ENCODE measurements at regions not wholly inside any gene's neighbourhood (a gene's known extent, or its start where the extent isn't known, plus 50 kb on each side); places are given as distances from the start of the nearest gene placed in this dataset.
"Not testable (repeated sequence)": the region's sequence is repeated elsewhere in the genome, so short reads cannot be mapped to it uniquely, and the experiment has no call there.

DNA sequence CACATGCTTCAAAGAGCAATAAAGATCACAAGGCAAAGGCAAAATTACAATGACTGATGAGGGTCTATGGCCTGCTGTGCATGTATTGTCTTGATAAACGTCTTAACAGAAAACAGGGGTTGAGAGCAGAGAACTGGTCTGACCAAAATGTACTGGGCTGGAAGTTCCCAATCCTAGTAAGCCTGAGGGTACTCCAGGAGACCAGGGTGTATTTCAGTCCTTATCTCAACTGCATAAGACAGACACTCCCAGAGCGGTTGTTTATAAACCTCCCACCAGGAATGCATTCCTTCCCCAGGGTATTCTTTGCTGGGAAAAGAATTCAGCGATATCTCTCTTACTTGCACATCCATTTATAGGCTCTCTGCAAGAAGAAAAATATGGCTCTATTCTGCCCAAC, 521.8 kb upstream of the GNPDA2 start:
- not testable (repeated sequence) for DNase-seq (ENCODE audit: low read depth)

DNA sequence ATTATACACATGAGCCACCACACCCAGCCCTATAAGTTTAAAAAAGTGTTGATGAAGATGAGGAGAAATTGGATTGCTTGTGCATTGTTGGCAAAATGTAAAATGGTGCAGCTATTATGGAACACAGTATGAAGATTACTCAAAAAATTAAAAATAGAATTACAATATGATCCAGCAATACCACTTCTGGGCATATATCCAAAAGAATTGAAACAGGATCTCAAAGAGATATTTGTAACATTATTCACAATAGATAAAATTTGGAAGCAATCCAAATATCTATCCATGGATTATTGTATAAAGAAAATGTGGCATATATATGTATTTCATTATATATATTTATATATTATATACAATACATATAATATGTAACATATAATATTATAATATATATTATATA, 515.6 kb upstream of the GNPDA2 start:
- no peak for DNase-seq (ENCODE audit: low read depth)

DNA sequence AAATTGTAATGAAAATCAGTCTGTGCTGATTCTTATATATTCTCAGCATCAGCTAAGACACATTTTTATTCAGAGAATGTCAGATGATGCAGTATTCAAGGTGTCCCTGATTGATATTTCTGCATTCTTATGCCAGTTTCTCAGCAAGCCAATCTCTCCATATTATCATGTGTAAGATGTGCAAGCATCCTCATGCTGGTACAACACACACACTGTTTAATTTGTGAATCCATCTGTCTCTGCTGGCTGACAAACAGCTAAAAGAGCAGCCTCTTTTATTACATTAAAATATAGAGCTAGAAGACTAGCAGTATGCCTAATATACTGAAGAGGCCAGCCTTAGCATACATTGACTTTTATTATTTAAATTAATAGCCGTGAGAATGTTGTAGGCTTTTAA, 502.9 kb upstream of the GNPDA2 start:
- DNase-seq (ENCODE audit: low read depth): no peak

DNA sequence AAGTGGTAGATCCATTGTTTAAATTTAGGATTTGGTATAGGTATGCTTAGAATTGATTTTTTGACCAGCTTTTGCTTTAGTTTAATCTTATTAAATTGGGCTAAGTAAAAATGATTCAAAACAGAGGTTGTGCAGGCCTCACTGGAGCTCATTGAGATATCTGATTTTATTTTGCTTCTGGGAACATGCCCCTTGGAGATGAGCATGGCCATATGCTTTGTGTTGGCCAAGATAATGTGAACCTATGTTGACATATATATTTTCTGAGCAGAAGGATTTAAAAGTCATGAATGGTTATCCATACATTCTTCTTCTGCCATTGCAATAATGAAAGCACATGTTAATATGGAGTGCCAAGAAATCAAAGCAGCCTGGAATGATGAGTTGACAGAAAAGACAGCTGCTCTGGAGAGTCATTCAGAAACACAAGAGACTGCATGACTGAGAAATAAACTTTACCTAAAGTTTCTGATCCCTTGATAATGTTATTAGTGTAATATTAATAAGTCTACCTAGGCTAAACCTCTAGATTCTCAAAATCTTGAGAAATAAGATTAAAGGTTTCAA, 489.7 kb upstream of the GNPDA2 start:
- DNase-seq (ENCODE audit: low read depth): no peak

DNA sequence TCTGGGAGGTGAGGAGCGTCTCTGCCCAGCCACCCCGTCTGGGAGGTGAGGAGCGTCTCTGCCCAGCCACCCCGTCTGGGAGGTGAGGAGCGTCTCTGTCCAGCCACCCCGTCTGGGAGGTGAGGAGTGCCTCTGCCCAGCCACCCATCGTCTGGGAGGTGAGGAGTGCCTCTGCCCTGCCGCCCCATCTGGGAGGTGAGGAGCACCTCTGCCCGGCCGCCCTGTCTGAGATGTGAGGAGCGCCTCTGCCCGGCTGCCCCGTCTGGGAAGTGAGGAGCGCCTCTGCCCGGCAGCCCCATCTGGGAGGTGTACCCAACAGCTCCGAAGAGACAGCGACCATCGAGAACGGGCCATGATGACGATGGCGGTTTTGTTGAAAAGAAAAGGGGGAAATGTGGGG, 482.1 kb upstream of the GNPDA2 start:
- DNase-seq (ENCODE audit: low read depth): not testable (repeated sequence)

DNA sequence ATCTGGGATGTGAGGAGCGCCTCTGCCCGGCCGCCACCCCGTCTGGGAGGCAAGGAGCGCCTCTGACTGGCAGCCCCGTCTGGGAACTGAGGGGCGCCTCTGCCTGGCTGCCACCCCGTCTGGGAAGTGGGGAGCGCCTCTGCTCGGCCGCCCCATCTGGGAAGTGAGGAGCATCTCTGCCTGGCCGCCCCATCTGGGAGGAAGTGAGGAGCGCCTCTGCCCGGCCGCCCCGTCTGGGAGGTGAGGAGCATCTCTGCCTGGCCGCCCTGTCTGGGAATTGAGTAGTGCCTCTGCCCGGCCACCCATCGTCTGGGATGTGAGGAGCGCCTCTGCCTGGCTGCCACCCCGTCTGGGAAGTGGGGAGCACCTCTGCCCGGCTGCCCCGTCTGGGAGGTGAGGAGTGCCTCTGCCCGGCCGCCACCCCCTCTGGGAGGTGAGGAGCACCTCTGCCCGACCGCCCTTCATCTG, 481.5 kb upstream of the GNPDA2 start:
- not testable (repeated sequence) for DNase-seq (ENCODE audit: low read depth)

DNA sequence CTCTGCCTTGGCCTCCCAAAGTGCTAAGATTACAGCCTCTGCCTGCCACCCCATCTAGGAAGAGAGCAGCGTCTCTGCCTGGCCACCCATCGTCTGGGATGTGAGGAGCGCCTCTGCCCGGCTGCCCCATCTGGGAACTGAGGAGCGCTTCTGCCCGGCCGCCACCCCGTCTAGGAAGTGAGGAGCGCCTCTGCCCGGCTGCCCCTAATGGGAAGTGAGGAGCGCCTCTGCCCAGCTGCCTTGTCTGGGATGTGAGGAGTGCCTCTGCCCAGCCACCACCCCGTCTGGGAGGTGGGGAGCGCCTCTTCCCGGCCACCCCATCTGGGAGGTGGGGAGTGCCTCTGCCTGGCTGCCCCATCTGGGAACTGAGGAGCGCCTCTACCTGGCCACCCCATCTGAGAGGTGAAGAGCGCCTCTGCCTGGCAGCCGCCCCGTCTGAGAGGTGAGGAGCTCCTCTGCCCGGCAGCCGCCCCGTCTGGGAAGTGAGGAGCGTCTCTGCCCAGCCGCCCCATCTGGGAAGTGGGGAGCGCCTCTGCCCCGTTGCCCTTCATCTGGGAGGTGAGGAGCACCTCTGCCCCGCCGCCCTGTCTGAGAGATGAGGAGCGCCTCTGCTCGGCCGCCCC, 481.0 kb upstream of the GNPDA2 start:
- not testable (repeated sequence) for DNase-seq (ENCODE audit: low read depth)

DNA sequence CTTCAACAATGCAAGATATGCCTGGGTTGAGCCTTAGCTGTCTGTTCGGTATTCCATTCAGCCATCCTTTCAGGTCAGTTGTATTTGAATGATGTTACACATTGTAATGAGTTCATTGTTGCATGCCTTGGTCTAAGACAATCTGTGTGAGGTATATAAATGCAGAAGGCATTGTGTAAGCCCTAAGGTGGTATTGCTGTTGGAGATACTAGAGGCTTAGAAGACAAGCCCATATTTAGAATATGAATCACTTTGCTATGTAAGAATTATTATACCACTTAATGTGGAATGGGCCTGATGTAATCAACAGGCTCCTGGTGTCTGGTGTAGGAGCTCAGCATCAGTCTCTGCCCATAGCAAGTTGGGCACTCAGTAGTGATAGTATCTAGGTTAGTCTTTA, 473.4 kb upstream of the GNPDA2 start:
- no peak for DNase-seq (ENCODE audit: low read depth)

DNA sequence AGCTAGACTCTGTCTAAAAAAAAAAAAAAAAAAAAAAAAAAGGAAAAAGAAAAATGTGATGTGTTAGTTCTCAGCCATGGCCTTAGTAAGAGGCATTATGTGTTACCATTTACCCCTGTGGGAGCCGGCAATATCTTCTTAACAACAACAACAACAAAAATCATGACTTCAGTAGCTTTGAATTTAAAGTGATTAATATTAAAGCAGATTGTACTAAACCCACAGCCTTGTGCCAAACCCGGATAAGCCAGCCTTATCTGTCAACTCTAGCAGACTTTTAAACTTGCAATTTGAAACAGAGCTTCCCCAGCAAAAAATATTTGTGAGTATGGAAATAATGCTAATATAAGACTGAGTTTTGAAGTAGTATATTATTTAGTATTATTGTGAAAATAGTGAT, 462.1 kb upstream of the GNPDA2 start:
- no peak for DNase-seq (ENCODE audit: low read depth)

DNA sequence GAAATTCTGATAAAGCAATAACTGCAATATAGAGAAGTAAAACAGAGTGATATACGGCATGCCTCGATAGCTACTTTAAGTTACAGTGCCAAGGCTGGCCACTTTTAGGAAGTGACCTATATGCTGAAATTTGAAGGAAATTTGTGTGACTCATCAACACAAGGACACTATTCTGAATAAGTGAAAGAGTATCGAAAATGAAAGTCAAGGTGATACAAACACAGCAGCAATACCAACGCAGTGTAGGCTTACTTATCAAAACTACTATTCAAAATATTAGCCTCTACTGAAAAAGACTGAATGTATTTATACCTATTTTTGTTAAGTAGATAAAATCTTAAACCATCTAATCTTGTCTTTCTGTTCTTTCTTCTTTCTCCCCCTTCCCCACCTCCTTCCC, 459.9 kb upstream of the GNPDA2 start:
- no peak for DNase-seq (ENCODE audit: low read depth)

DNA sequence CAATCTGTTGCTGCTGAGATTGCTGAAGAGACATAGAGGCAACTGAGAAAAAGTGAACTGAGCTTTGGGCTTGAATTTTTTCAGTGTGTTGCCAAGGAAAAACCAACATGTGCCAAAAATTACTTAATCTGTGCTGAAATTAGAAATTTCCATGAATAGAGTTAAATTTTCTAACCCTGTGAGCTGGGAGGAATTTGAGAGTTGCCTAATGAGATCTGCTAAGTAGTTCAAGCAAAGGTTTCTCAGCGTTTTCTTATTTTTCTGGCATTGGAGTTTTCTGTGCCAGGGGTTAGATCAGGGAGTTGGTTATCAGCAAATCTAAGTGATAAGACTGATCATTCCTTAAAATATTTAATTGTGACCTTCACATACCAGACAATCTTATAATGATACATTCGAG, 457.5 kb upstream of the GNPDA2 start:
- DNase-seq (ENCODE audit: low read depth): no peak

DNA sequence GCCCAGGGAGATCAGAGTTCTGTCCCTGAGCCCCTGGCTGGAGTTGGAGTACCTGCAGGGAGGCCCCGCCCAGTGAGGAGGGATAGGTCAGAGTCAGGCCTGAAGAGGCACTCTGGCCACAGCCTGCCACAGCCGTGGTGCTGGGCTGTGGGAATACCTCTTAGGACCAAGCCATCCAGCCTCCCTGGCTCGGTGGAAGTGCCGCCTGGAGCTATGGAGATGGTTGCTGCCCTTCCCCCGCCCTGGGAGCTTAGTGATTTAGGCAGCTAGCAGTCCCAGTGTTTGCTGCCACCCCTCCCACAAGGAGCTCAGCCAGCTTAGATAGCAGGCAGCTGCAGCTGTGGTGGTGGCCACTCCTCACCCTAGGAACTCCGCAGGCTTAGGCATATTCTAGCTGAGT, 446.3 kb upstream of the GNPDA2 start:
- DNase-seq (ENCODE audit: low read depth): no peak

DNA sequence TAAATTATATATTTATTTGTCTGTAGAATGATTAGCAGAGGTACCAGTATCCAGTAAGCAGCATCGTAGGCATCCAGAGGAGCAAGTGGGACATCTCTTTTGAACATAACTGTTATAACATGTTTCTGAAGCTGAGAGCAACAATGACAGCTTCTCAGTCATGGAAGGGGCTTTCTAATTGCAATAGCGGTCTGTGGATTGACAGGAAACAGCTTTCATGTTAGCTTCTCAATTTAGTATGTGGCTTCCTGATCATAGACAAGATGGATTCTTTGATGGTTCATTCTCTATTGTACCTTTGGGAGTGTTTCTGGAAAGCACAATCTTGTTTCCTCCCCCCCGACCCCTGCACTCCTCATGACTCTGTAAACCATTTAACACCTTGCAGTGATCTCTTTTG, 434.6 kb upstream of the GNPDA2 start:
- DNase-seq (ENCODE audit: low read depth): no peak

DNA sequence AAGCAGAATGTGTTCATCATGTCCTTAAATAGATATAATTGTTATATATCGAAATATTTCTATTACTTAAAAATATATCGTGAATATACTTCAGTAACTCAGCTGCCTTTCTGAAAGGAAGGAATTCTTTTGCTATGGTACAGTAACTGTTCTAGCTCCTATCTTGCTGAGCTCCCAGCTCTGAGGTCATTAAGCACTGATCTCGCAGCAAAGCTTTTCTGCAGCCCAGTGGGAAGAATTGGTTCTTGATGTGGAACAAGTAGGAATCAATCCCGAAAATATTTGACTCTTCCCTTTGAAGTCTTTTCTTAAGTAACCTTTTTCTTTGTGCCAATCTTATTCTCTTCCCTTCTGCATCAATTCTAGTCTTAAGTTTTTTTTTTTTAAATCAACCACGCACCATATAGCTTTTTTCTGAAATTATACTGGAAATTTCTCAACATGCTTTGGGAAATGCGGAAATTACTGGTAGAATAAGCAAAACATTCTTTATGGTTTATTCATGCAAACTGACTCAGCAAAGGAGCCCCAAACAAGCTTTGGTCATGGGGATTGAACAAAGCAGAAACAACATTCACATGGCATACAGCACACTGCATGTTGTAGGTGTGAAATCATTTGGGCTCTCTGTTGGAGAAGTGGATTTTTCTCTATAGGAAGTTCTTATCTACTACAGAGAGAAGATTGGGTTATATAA, 428.9 kb upstream of the GNPDA2 start:
- DNase-seq (ENCODE audit: low read depth): no peak

DNA sequence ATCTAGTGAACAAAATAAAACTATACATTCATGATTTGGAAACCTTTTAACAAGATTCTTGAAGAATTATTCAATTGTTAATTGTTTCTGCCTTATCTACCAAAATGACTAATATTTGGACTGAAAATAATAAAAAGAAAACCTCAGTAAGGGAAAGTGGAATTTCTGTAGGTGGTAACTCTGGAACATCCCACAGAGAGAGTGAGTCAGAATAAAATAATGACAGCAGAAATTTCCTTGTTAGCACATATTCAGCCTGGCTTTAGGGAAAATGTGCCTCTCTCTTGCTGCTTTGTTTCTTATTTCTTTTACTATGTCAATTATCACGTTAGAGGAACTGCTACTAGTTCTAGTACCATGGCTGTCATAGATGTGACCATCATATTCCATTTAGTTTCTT, 421.5 kb upstream of the GNPDA2 start:
- DNase-seq (ENCODE audit: low read depth): no peak

DNA sequence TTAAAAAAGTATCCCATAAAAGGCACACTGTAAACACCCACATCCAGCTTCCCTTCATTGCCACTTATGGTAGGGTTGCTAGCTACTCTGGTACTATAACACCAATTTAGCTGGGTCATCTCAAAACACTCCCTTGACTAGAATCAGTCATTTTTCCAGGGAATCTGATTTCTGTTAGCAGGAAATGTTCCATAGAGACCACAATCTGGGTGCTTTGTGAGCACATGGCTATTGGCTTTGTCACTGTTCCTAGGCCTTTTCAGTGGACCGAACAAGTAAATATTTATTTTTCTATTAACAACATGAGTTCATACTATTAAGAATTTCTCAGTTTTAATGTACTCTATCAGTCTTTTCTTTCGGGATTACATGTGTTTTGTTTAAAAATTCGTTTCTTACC, 404.7 kb upstream of the GNPDA2 start:
- no peak for DNase-seq (ENCODE audit: low read depth)

DNA sequence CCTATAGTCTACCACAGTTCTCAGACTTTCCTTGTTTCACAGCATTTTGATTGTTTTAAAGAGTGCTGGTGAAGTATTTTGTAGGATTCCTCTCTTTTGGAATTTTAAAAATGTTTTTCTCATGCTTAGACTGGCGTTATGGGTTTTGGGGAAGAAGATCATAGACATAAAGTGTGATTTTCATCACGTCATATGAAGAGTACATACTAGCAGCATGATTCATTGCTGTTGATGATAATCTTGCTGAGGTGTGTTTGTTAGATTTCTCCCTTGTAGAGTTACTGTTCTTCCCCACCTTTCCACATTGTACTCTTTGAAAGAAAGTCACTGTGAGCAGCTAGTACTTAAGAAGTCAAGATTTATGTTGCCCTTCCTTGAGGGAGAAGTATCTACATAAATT, 396.1 kb upstream of the GNPDA2 start:
- DNase-seq (ENCODE audit: low read depth): no peak

DNA sequence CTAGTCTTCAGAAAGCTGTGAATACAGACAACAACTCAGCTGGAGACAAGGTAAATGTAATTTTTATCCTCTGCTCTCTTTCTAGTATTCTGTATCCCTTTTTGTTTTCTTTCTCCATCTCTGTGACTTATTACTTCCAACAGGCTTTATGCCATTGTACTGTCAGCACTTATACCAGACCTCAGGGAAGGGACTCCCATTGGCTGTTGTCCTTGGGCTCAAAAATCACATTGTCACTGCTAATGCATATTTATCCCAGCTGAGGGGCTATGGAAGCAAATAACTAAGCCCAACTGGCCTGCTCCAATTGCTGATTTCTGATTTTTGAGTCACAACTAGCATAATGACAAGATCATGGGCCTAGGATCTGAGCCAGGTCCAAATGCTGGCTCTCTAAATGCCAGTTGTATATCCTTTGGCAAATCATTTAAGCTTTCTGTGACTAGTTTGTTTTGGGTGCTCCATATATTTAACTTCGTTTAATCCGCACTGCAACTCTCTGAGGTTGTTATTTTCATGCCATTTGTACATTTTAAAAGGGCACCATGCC, 395.1 kb upstream of the GNPDA2 start:
- DNase-seq (ENCODE audit: low read depth): no peak

DNA sequence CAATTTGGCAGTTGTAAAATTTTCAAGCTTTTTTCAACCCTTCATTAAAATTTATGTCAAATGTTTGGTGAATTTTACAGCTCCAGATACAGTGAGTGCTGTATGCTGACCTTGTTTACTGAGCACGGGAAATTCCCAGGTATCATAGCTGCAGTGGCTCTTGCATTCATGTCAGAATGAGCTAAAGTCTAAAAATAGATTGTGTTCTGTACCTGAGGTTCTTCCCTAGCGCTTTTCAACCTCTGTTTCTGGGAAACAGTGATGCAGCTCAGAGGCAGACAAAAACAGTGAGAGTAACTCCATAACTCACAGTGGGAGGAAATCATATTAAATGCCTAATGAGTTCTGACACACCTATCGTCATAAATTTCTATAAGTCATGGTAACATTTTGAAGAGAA, 393.8 kb upstream of the GNPDA2 start:
- no peak for DNase-seq (ENCODE audit: low read depth)

DNA sequence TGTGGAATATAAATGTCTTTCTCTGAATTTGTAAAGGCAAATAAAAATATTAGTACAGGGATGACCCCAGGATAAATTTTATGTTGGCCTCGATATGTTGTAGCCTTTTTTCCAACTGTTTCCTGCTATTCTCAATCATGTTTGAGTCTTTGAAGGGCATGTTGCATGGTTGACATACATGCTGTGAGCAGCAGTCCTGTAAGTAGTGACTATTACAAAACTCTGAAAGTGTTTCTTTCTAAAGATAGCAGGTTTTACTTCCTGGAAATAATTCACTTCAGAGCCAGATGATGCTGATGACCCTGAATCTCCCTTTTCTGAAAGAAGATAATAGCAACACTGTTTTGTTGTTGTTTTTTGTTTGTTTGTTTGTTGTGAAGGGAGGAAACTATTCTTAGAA, 393.0 kb upstream of the GNPDA2 start:
- DNase-seq (ENCODE audit: low read depth): no peak

DNA sequence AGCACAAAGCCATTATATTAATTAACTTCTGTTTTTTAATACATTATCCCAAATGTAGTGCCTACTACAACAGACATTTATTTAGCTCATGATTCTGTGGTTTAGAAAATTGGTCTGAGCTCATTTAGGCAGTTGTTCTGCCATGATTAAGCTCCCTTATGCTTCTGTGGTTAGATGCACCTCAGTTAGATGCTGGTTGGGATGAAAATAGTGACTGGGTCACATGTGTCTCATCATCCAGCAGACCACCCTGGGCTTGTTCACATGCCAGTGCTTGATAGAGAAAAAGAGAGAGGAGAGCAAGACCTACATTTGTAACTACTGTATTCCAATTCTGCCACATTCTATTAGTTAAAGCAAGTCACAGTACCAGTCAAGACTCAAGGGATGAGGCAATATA, 376.4 kb upstream of the GNPDA2 start:
- no peak for DNase-seq (ENCODE audit: low read depth)

DNA sequence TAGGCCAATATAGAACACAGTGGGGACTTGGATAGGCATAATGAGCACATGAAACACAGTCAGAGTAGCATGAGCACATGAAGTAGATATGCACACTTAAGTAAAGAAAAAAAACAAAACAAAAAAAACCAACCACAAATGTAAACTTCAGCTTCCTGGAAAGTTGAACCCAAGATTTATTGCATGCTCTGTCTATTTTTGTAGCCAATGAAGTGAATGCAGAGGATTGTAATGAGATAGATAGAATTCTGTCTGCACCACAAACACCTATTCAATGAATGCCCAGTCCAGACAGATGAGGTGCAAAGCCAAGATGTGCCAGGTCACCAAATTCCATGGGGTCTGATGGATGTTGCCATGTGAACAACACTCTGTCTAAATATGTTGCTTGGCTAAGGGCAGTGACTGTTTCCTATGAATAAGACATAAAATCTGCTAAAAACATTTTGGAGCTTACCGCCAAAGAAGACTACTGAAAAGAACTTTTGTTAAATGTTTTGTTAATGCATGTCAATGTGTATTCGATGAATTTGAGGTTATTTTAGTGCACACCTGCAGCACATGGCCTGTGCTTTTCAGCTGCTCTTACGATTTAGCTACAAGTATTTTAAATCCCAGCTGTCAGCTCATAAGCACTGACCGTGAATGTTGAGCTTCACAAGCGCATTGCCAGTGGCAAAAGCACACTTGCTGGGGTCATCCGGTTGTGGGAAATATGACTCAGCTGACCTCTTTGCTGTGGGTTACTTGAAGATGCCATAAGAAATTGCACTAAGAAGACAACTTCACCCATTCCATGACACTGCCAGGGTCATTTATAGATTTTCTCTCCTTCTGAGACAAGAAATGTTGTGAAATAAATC, 374.8 kb upstream of the GNPDA2 start:
- DNase-seq (ENCODE audit: low read depth): no peak

DNA sequence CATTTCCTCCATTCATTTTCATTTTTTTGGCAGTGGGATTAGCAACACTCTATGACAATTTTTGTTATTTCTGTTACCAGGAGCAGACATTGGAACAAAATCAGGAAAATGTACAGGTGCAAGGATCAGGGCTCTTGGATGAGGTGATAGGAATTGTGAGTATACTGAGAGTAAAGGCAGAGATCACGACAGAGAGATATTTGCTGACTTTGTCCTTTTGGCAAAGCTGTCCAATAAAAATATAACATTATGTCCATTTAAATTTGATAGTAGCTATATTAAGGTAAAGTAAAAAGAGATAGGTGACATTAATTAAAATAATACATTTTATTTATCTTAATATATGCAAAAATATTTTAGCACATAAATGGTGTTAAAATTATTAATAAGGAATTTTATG, 373.1 kb upstream of the GNPDA2 start:
- no peak for DNase-seq (ENCODE audit: low read depth)

Data from fibroblast of the conjunctiva (primary cell).